GM12872 (cell line): ENCODE measurements at regions not wholly inside any gene's neighbourhood (a gene's known extent, or its start where the extent isn't known, plus 50 kb on each side); places are given as distances from the start of the nearest gene placed in this dataset.

ENCODE experiments used
- CTCF ChIP-seq: IDR thresholded peaks from 3 replicates; pipeline ENCODE4 v1.5.1; 2011; ENCODE audit warnings: low read depth, mild to moderate bottlenecking, low read length, moderate library complexity; ENCODE audit not compliant: insufficient read depth

- TF ChIP-seq CTCF: no peak
These were observed 217.9 kb upstream of the ACTBL2 start for GRCh38 chr5:57700484-57700883.

- no peak for TF ChIP-seq CTCF
These were observed 217.5 kb upstream of the ACTBL2 start for GRCh38 chr5:57700072-57700471.

- no peak for TF ChIP-seq CTCF
These were observed 216.2 kb upstream of the ACTBL2 start for GRCh38 chr5:57698802-57699201.

GRCh38 chr5:57698086-57698485, 215.5 kb upstream of the ACTBL2 start:
- no peak for TF ChIP-seq CTCF

GRCh38 chr5:57696825-57697570, 214.4 kb upstream of the ACTBL2 start:
- TF ChIP-seq CTCF: no peak

- TF ChIP-seq CTCF: no peak
These were observed 213.8 kb upstream of the ACTBL2 start for GRCh38 chr5:57696389-57696769.

GRCh38 chr5:57695706-57696388, 213.2 kb upstream of the ACTBL2 start:
- TF ChIP-seq CTCF: no peak
